Mammary epithelial cell (primary cell): ENCODE measurements at regions not wholly inside any gene's neighbourhood (a gene's known extent, or its start where the extent isn't known, plus 50 kb on each side); places are given as distances from the start of the nearest gene placed in this dataset.

Source experiments
- EZH2 ChIP-seq: IDR thresholded peaks from 2 replicates; pipeline ENCODE4 v1.6.1; 2012; ENCODE audit warnings: low read length, inconsistent platforms, borderline replicate concordance
- TF ChIP-seq, protein P1 (sequence below), 2 donors: IDR thresholded peaks in 1 of 2; conservative IDR thresholded peaks in 1 of 2; 2 replicates each; pipeline ENCODE4 v1.5.1; 2011 to 2012; ENCODE audit warnings: inconsistent platforms in 2 of 2, low read length in 2 of 2, mild to moderate bottlenecking in 2 of 2, control low read depth in 1 of 2, low read depth in 1 of 2; ENCODE audit not compliant: insufficient read depth in 1 of 2; ENCODE audit errors: extremely low read depth in 1 of 2

DNA sequence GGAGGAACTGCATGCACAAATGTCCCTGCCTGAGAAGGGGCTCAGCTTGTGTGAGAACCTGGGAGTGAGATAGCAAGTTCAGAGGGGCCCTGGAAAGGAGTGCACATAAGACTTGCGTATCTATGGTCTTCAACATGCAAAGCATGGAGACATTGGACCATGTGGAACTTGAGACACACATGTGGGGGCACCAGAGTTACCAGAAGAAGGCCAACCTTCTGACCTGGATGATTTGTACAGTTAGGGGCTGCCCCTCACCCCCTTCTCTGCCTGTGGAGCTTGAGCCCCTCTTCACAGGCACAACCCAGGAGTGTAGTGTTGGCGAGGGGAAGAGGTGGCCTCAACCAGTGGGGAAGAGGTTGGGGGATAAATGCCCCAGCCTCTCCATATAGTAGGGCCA, 165.0 kb upstream of the ARL4C start:
- TF ChIP-seq, protein P1, sequence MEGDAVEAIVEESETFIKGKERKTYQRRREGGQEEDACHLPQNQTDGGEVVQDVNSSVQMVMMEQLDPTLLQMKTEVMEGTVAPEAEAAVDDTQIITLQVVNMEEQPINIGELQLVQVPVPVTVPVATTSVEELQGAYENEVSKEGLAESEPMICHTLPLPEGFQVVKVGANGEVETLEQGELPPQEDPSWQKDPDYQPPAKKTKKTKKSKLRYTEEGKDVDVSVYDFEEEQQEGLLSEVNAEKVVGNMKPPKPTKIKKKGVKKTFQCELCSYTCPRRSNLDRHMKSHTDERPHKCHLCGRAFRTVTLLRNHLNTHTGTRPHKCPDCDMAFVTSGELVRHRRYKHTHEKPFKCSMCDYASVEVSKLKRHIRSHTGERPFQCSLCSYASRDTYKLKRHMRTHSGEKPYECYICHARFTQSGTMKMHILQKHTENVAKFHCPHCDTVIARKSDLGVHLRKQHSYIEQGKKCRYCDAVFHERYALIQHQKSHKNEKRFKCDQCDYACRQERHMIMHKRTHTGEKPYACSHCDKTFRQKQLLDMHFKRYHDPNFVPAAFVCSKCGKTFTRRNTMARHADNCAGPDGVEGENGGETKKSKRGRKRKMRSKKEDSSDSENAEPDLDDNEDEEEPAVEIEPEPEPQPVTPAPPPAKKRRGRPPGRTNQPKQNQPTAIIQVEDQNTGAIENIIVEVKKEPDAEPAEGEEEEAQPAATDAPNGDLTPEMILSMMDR (conservative IDR thresholded peaks at IDR 0.05 in 1 of 2, IDR thresholded peaks at IDR 0.05 in 1 of 2; ENCODE audit: extremely low read depth in 1 of 2, insufficient read depth in 1 of 2, low read depth in 1 of 2, low read length in 2 of 2): no peak
- TF ChIP-seq EZH2: no peak
